ENCODE measurements at regions not wholly inside any gene's neighbourhood (a gene's known extent, or its start where the extent isn't known, plus 50 kb on each side); places are given as distances from the start of the nearest gene placed in this dataset.

GRCh38 chr10:62978482-62978881, 154.6 kb upstream of the NRBF2 start:
- TF ChIP-seq MAFK (IDR thresholded peaks at IDR 0.05; ENCODE audit: low read depth, low read length) (no peak), POLR2A (IDR thresholded peaks at IDR 0.05; ENCODE audit: low read depth, low read length) (no peak), BHLHE40 (IDR thresholded peaks at IDR 0.05; ENCODE audit: low read depth, low read length) (no peak), CTCF (conservative IDR thresholded peaks at IDR 0.05; ENCODE audit: low read depth, low read length) (no peak), RCOR1 (IDR thresholded peaks at IDR 0.05; ENCODE audit: insufficient replicate concordance, low read length) (no peak), RAD21 (IDR thresholded peaks at IDR 0.05; ENCODE audit: low read length) (no peak), USF2 (IDR thresholded peaks at IDR 0.05; ENCODE audit: low read depth, low read length) (no peak), SMC3 (IDR thresholded peaks at IDR 0.05; ENCODE audit: low read depth, low read length) (no peak), NFE2L2 (IDR thresholded peaks at IDR 0.05; ENCODE audit: low read depth, low read length) (no peak), CEBPB (IDR thresholded peaks at IDR 0.05; ENCODE audit: low read depth, low read length) (no peak), ELK1 (IDR thresholded peaks at IDR 0.05; ENCODE audit: borderline replicate concordance, low read depth, low read length) (no peak), RFX5 (IDR thresholded peaks at IDR 0.05; ENCODE audit: low read depth, low read length) (no peak)

Data from IMR-90 (cell line).